HepG2 (cell line): ENCODE measurements at regions not wholly inside any gene's neighbourhood (a gene's known extent, or its start where the extent isn't known, plus 50 kb on each side); places are given as distances from the start of the nearest gene placed in this dataset.

Experiments
- ATAC-seq: fragments of 200-7000 bp; cut with Tn5 transposase; 3 replicates; pipeline ENCODE4 v1.9.1; 2020; ENCODE audit warnings: mild to moderate bottlenecking, moderate library complexity
- BruUV-seq: library from RNA; stranded (reverse); fragments of 400-500 nt; replicated peaks from 2 replicates; lab custom pipeline; 2021; lab: Mats Ljungman, UMichigan
- CTCF ChIA-PET: fragments of 300-600 bp; formaldehyde crosslinking; extraction: SDS; loops from one replicate; lab custom pipeline; 2021; ENCODE audit warnings: low total read pairs, inconsistent platforms, low intra/inter-chr PET ratio; lab: Yijun Ruan, JAX
- POLR2A ChIA-PET: fragments of 350-600 bp; sonication (Branson Sonifier 250); formaldehyde crosslinking; loops from one replicate; lab custom pipeline; 2020; ENCODE audit warnings: antibody characterized with exemption, inconsistent platforms; lab: Yijun Ruan, JAX
- DNase-seq: peaks from one replicate; pipeline ENCODE4 v3.0.0-alpha.2; 2015; ENCODE audit warnings: low spot score
- FAIRE-seq: peaks from 3 replicates; lab custom pipeline; 2011; peaks lifted over from hg19 to GRCh38; lab: Jason Lieb, UNC
- H2AFZ ChIP-seq: one replicate; pipeline ENCODE4 v1.6.1; 2011; ENCODE audit warnings: low read length, inconsistent platforms
- H3K27ac ChIP-seq: fragments of 300-600 bp; 3 replicates; pipeline ENCODE4 v1.8.0; 2011; ENCODE audit warnings: mixed run types, mild to moderate bottlenecking, mixed read lengths, low read length, inconsistent platforms; ENCODE audit not compliant: insufficient read depth; ENCODE audit errors: extremely low read length
- H3K27me3 ChIP-seq, 2 experiments: fragments of 200-600 bp in 1 of 2; 2 replicates in 1 of 2; 3 replicates in 1 of 2; pipeline versions ENCODE4 v1.6.0 to v1.8.0; 2011; ENCODE audit warnings: low read length in 2 of 2, mild to moderate bottlenecking in 2 of 2, moderate library complexity in 2 of 2, inconsistent platforms in 1 of 2; ENCODE audit not compliant: insufficient read depth in 2 of 2, control insufficient read depth in 1 of 2
- H3K36me3 ChIP-seq, 2 experiments: fragments of 200-600 bp in 1 of 2; replicated peaks in 1 of 2; 2 replicates in 1 of 2; 3 replicates in 1 of 2; pipeline versions ENCODE4 v1.5.1 to v1.8.0; 2011; ENCODE audit warnings: low read length in 2 of 2, inconsistent platforms in 1 of 2; ENCODE audit not compliant: insufficient read depth in 2 of 2, control insufficient read depth in 1 of 2
- H3K4me1 ChIP-seq: 2 replicates; pipeline ENCODE4 v1.5.1; 2012; ENCODE audit warnings: low read length, inconsistent platforms; ENCODE audit not compliant: insufficient read depth
- H3K4me2 ChIP-seq: 2 replicates; pipeline ENCODE4 v1.6.0; 2011; ENCODE audit warnings: low read depth, low read length, inconsistent platforms
- H3K4me3 ChIP-seq, 3 experiments: fragments of 200-600 bp in 1 of 3; sonication (generic), shearing (Covaris generic) in 1 of 3; replicated peaks in 1 of 3; 2 replicates each; pipeline ENCODE4 v1.5.1; 2011 to 2016; ENCODE audit warnings: low read length in 3 of 3, inconsistent platforms in 2 of 3, low read depth in 2 of 3, mild to moderate bottlenecking in 2 of 3, control low read depth in 1 of 3, mixed read lengths in 1 of 3; ENCODE audit not compliant: insufficient read depth in 1 of 3
- H3K79me2 ChIP-seq: one replicate; pipeline ENCODE4 v1.6.1; 2011; ENCODE audit warnings: low read length, inconsistent platforms; ENCODE audit not compliant: insufficient read depth
- H3K9ac ChIP-seq: 2 replicates; pipeline ENCODE4 v1.6.0; 2011; ENCODE audit warnings: mild to moderate bottlenecking, low read depth, low read length, inconsistent platforms; ENCODE audit not compliant: insufficient read depth
- H3K9me3 ChIP-seq: 2 replicates; pipeline ENCODE4 v1.5.1; 2012; ENCODE audit warnings: mild to moderate bottlenecking, low read length
- H4K20me1 ChIP-seq: 2 replicates; pipeline ENCODE4 v1.6.0; 2011; ENCODE audit warnings: inconsistent platforms, mild to moderate bottlenecking, low read length, moderate library complexity; ENCODE audit not compliant: insufficient read depth
- CREB1 ChIP-seq, 2 experiments: fragments of 450-650 bp in 1 of 2; IDR thresholded peaks; 2 replicates each; pipeline ENCODE4 v1.6.1; 2016 to 2017; ENCODE audit warnings: control low read depth in 1 of 2, mild to moderate bottlenecking in 1 of 2, missing compliant biosample characterization in 1 of 2, missing genetic modification characterization in 1 of 2
- ELF1 ChIP-seq: sonication (generic); formaldehyde crosslinking; IDR thresholded peaks from 2 replicates; pipeline ENCODE4 v1.4.0; 2020; ENCODE audit warnings: missing genetic modification reagents
- ELF3 ChIP-seq: IDR thresholded peaks from 2 replicates; pipeline ENCODE4 v1.6.1; 2016; ENCODE audit warnings: missing genetic modification reagents, missing compliant biosample characterization
- ERF ChIP-seq: IDR thresholded peaks from 2 replicates; pipeline ENCODE4 v1.6.1; 2018; ENCODE audit warnings: missing biosample characterization, missing genetic modification reagents
- ETV5 ChIP-seq: IDR thresholded peaks from 2 replicates; pipeline ENCODE4 v1.6.1; 2018; ENCODE audit warnings: missing biosample characterization, missing genetic modification reagents, inconsistent platforms, borderline replicate concordance
- FOSL2 ChIP-seq: sonication (generic); formaldehyde crosslinking; IDR thresholded peaks from 2 replicates; pipeline ENCODE4 v1.4.0; 2020; ENCODE audit warnings: missing genetic modification reagents
- GABPB1 ChIP-seq: IDR thresholded peaks from 2 replicates; pipeline ENCODE4 v1.6.1; 2016; ENCODE audit warnings: mild to moderate bottlenecking, missing genetic modification reagents, moderate library complexity, missing compliant biosample characterization
- HOXA9 ChIP-seq: sonication (generic); formaldehyde crosslinking; IDR thresholded peaks from 2 replicates; pipeline ENCODE4 v1.8.1; 2022; ENCODE audit warnings: missing genetic modification reagents, mild to moderate bottlenecking, moderate library complexity, borderline replicate concordance
- ISL2 ChIP-seq: sonication (generic); formaldehyde crosslinking; IDR thresholded peaks from 2 replicates; pipeline ENCODE4 v1.5.0; 2020; ENCODE audit warnings: missing genetic modification reagents
- KLF16 ChIP-seq, 2 experiments: sonication (generic) in 1 of 2; formaldehyde crosslinking in 1 of 2; IDR thresholded peaks; 2 replicates each; pipeline versions ENCODE4 v1.6.1 to v1.8.0; 2016 to 2023; ENCODE audit warnings: missing genetic modification reagents in 2 of 2, missing compliant biosample characterization in 1 of 2
- MXI1 ChIP-seq: IDR thresholded peaks from 3 replicates; pipeline ENCODE4 v1.6.1; 2012; ENCODE audit warnings: low read depth, low read length, inconsistent platforms, borderline replicate concordance
- RAD21 ChIP-seq: fragments of 450-650 bp; formaldehyde crosslinking; IDR thresholded peaks from 2 replicates; pipeline ENCODE4 v1.5.0; 2020; ENCODE audit warnings: mild to moderate bottlenecking
- SIX4 ChIP-seq: sonication (generic); formaldehyde crosslinking; IDR thresholded peaks from 2 replicates; pipeline ENCODE4 v1.4.0; 2020; ENCODE audit warnings: missing genetic modification reagents
- SMC3 ChIP-seq: IDR thresholded peaks from 2 replicates; pipeline ENCODE4 v1.6.1; 2011; ENCODE audit warnings: low read length, improper control_type of control experiment
- ZBTB38 ChIP-seq: sonication (generic); formaldehyde crosslinking; IDR thresholded peaks from 2 replicates; pipeline ENCODE4 v1.5.1; 2020; ENCODE audit warnings: mild to moderate bottlenecking, missing genetic modification reagents
- ZFX ChIP-seq: sonication (generic); formaldehyde crosslinking; IDR thresholded peaks from 2 replicates; pipeline ENCODE4 v1.4.0; 2020; ENCODE audit warnings: mild to moderate bottlenecking, low read depth, missing genetic modification reagents, moderate library complexity
- ZNF207 ChIP-seq: fragments of 450-650 bp; IDR thresholded peaks from 2 replicates; pipeline ENCODE4 v1.6.1; 2016; ENCODE audit warnings: antibody characterized with exemption, borderline replicate concordance
- ZNF615 ChIP-seq: sonication (generic); formaldehyde crosslinking; IDR thresholded peaks from 2 replicates; pipeline ENCODE4 v1.5.0; 2020; ENCODE audit warnings: mild to moderate bottlenecking, missing genetic modification reagents, borderline replicate concordance
- WGBS: methylation state at CpG from one replicate; pipeline ENCODE4 v1.1.6; 2017; ENCODE audit warnings: low lambda C conversion rate; 5-methylcytosine and 5-hydroxymethylcytosine counted together
- in situ Hi-C: cut with HindIII; loops from 2 replicates; pipeline ENCODE4 v1.10.0; 2017; ENCODE audit warnings: low pct_unique_long_range_greater_than_20kb; ENCODE audit not compliant: extremely low pct_ligation_motif_present
- intact Hi-C: fragments of 100-400 bp; cut with micrococcal nuclease; formaldehyde crosslinking; loops from one replicate; pipeline ENCODE4 v1.10.0; 2022; ENCODE audit not compliant: unreplicated experiment
- TF ChIP-seq, protein P1 (sequence below): sonication (generic); formaldehyde crosslinking; IDR thresholded peaks from 2 replicates; pipeline ENCODE4 v1.5.0; 2020; ENCODE audit warnings: mild to moderate bottlenecking, missing genetic modification reagents, moderate library complexity
- TF ChIP-seq, protein P2 (sequence below): sonication (generic); formaldehyde crosslinking; IDR thresholded peaks from 2 replicates; pipeline ENCODE4 v1.9.0; 2021; ENCODE audit warnings: missing genetic modification reagents, mild to moderate bottlenecking, borderline replicate concordance
- TF ChIP-seq, protein P3 (sequence below): sonication (generic); formaldehyde crosslinking; IDR thresholded peaks from 2 replicates; pipeline ENCODE4 v1.4.0; 2020; ENCODE audit warnings: mild to moderate bottlenecking, low read depth, missing genetic modification reagents

DNA sequence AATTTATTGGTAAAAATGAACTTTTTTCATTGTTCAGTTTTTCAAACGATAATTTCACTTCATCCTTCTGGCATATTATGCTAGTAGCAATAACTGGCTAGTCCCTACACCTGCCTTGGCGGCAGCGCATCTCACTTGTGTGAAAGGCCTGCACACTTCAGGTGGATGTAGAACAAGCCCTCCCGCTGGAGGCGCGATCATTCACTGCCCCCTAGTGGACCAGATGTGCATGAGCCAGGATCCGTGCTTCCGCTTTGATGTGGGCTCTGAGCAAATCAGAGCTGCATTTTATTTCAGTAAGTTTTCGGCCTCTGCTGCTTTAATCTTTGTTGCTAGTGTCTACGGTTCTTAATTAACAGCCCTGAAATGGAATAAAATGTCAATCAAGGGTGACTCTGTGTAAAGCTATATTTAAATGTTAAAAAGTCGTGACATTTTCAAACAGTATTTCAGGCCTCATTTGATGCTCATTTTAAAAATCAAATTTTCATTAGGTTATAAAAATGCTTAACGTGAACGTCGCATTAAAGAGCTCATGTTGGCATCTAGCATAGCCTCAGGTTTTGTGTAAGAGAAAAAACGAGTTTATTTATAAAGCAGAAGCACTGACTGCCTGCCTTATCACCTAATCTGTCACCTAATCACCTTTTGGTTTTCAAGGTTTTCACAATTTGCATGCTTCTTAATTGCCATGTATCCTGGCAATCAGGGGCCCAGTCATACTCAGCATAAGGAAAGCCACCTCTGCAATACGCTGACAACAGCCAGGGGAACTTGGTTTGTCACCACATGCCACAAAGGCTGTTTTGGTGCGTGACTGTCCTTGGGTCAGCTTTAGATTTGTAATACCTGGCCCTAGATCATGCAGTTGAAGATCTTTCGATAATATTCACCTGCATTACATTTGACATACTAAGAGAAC lies 112.2 kb downstream of the TEX26 start:
- ATAC-seq, result peak; percentile 95
- intact Hi-C loops (loop anchor here (2.0 to 10.0 kb wide), 3 partner anchors 180 to 912 kb away; no protein-coding TSS in a partner anchor), in situ Hi-C loops (loop anchor here (5.0 to 10.0 kb wide), 4 partner anchors 190 to 430 kb away; partner anchors contain the start of gene USPL1)
- peak; percentile 57 for DNase-seq
- Histone ChIP-seq H3K9ac (no peak overlapping the region), H3K4me3 (no peak overlapping the region; a peak in 1 of 6 replicates), H2AFZ (no peak overlapping the region), H3K27ac (no peak overlapping the region), H3K4me1 (peaks cover 33% of the 10 kb centered on the region), H3K36me3 (no peaks in the 10 kb centered on the region), H3K9me3 (no peaks in the 10 kb centered on the region), H3K27me3 (no peaks in the 10 kb centered on the region; a peak in 1 of 5 replicates), H4K20me1 (no peaks in the 10 kb centered on the region), H3K79me2 (no peaks in the 10 kb centered on the region), H3K4me2 (peak overlapping the region; percentile 44)
- 8% methylated on average over 18 of the region's 18 CpGs for WGBS
- ChIA-PET POLR2A (no interaction called here), CTCF (no interaction called here)
- peak; percentile 77 for FAIRE-seq
- BruUV-seq, result no TSS peak
- TF ChIP-seq, protein P1, sequence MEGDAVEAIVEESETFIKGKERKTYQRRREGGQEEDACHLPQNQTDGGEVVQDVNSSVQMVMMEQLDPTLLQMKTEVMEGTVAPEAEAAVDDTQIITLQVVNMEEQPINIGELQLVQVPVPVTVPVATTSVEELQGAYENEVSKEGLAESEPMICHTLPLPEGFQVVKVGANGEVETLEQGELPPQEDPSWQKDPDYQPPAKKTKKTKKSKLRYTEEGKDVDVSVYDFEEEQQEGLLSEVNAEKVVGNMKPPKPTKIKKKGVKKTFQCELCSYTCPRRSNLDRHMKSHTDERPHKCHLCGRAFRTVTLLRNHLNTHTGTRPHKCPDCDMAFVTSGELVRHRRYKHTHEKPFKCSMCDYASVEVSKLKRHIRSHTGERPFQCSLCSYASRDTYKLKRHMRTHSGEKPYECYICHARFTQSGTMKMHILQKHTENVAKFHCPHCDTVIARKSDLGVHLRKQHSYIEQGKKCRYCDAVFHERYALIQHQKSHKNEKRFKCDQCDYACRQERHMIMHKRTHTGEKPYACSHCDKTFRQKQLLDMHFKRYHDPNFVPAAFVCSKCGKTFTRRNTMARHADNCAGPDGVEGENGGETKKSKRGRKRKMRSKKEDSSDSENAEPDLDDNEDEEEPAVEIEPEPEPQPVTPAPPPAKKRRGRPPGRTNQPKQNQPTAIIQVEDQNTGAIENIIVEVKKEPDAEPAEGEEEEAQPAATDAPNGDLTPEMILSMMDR (CRISPR knock-in tag), result peak; percentile 95
- peak; percentile 79 for TF ChIP-seq RAD21 (CRISPR knock-in tag)
- TF ChIP-seq KLF16 (CRISPR knock-in tag; IDR thresholded peaks at IDR 0.05), result 0 out of 4 replicates have a peak, but pooled peaks of 1 of the 2 experiments have one; percentile 42
- no peak for TF ChIP-seq ZNF615
- TF ChIP-seq ERF, result peak; percentile 23; the same call in 1 of the 2 replicates
- TF ChIP-seq ZFX, result peak; percentile 42; the same call in 1 of the 2 replicates
- TF ChIP-seq, protein P2, sequence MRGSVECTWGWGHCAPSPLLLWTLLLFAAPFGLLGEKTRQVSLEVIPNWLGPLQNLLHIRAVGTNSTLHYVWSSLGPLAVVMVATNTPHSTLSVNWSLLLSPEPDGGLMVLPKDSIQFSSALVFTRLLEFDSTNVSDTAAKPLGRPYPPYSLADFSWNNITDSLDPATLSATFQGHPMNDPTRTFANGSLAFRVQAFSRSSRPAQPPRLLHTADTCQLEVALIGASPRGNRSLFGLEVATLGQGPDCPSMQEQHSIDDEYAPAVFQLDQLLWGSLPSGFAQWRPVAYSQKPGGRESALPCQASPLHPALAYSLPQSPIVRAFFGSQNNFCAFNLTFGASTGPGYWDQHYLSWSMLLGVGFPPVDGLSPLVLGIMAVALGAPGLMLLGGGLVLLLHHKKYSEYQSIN, result no peak
- no peak for TF ChIP-seq ZBTB38
- peak; percentile 79; the same call in 1 of the 2 replicates for TF ChIP-seq ELF3 (CRISPR knock-in tag)
- no peak for TF ChIP-seq ZNF207
- TF ChIP-seq FOSL2 (CRISPR knock-in tag), result peak; percentile 39; the same call in 1 of the 2 replicates
- peak; percentile 61; the same call in 1 of the 2 replicates for TF ChIP-seq ELF1 (CRISPR knock-in tag)
- TF ChIP-seq MXI1, result no peak
- peak; percentile 56; the same call in 1 of the 2 replicates for TF ChIP-seq SMC3
- TF ChIP-seq ISL2 (CRISPR knock-in tag), result no peak
- no peak for TF ChIP-seq SIX4 (CRISPR knock-in tag)
- no peak for TF ChIP-seq HOXA9 (CRISPR knock-in tag)
- TF ChIP-seq ETV5, result peak; percentile 47; the same call in 1 of the 2 replicates
- TF ChIP-seq, protein P3, sequence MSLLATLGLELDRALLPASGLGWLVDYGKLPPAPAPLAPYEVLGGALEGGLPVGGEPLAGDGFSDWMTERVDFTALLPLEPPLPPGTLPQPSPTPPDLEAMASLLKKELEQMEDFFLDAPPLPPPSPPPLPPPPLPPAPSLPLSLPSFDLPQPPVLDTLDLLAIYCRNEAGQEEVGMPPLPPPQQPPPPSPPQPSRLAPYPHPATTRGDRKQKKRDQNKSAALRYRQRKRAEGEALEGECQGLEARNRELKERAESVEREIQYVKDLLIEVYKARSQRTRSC (CRISPR knock-in tag), result no peak
- no peak for TF ChIP-seq CREB1 (IDR thresholded peaks at IDR 0.05)
- no peak for TF ChIP-seq CREB1 (CRISPR knock-in tag; IDR thresholded peaks at IDR 0.05)
- TF ChIP-seq GABPB1 (CRISPR knock-in tag), result peak; percentile 71
